Gastroesophageal sphincter (tissue), 3 donors: ENCODE measurements at regions not wholly inside any gene's neighbourhood (a gene's known extent, or its start where the extent isn't known, plus 50 kb on each side); places are given as distances from the start of the nearest gene placed in this dataset.

Experiments
- CTCF ChIP-seq, 4 experiments: fragments of 200-600 bp in 2 of 4; fragments of 450-650 bp in 2 of 4; sonication (generic) in 1 of 4; IDR thresholded peaks; one replicate each; pipeline ENCODE4 v1.5.1; 2017 to 2019; ENCODE audit warnings: antibody characterized with exemption in 4 of 4, mild to moderate bottlenecking in 2 of 4, moderate library complexity in 2 of 4
- EP300 ChIP-seq: sonication (generic); formaldehyde crosslinking; IDR thresholded peaks from one replicate; pipeline ENCODE4 v1.6.1; 2017; ENCODE audit warnings: antibody characterized with exemption, mild to moderate bottlenecking
- POLR2A ChIP-seq, 2 donors: fragments of 450-650 bp; IDR thresholded peaks; one replicate each; pipeline ENCODE4 v1.6.1; 2017; ENCODE audit warnings: antibody characterized with exemption in 2 of 2, mild to moderate bottlenecking in 2 of 2, moderate library complexity in 1 of 2
- POLR2AphosphoS5 ChIP-seq: sonication (generic); formaldehyde crosslinking; IDR thresholded peaks from one replicate; pipeline ENCODE4 v1.6.1; 2017; ENCODE audit warnings: antibody characterized with exemption

GRCh38 chr12:93058280-93058679 lies 129.2 kb upstream of the EEA1 start:
- TF ChIP-seq CTCF (IDR thresholded peaks at IDR 0.05) (no peak), POLR2AphosphoS5 (no peak), POLR2A (IDR thresholded peaks at IDR 0.05) (no peak), EP300 (no peak)
